Kidney (tissue), 13 donors: ENCODE measurements at regions not wholly inside any gene's neighbourhood (a gene's known extent, or its start where the extent isn't known, plus 50 kb on each side); places are given as distances from the start of the nearest gene placed in this dataset.
A peak's percentile ranks its signal among the peaks of the same experiment; 100 is the strongest.
"Not testable (repeated sequence)": the region's sequence is repeated elsewhere in the genome, so short reads cannot be mapped to it uniquely, and the experiment has no call there.

Experiments used
- DNase-seq, 5 donors: peaks; one replicate each; pipeline ENCODE4 v3.0.0-alpha.2; 2013 to 2020
- FAIRE-seq: peaks from 2 replicates; lab custom pipeline; 2012; peaks lifted over from hg19 to GRCh38; lab: Jason Lieb, UNC
- H3K27ac ChIP-seq, 2 donors: one replicate each; pipeline ENCODE4 v1.7.0; 2013; ENCODE audit warnings: low read depth in 2 of 2, low read length in 2 of 2, inconsistent platforms in 1 of 2
- H3K27me3 ChIP-seq: one replicate; pipeline ENCODE4 v1.7.1; 2013; ENCODE audit warnings: low read length, inconsistent platforms; ENCODE audit not compliant: control insufficient read depth, insufficient read depth
- H3K36me3 ChIP-seq, 3 donors: one replicate each; pipeline versions ENCODE4 v1.7.0 to v1.7.1; 2013; ENCODE audit warnings: low read length in 3 of 3, control low read depth in 1 of 3, inconsistent platforms in 1 of 3; ENCODE audit not compliant: insufficient read depth in 3 of 3, control insufficient read depth in 2 of 3
- H3K4me1 ChIP-seq, 3 donors: one replicate each; pipeline versions ENCODE4 v1.7.0 to v1.7.1; 2013; ENCODE audit warnings: low read length in 3 of 3, inconsistent platforms in 1 of 3, low read depth in 1 of 3; ENCODE audit not compliant: control insufficient read depth in 2 of 3, insufficient read depth in 2 of 3
- H3K4me3 ChIP-seq, 3 donors: one replicate each; pipeline versions ENCODE4 v1.7.0 to v1.8.1; 2013; ENCODE audit warnings: low read length in 3 of 3, control low read depth in 1 of 3, inconsistent platforms in 1 of 3
- H3K9ac ChIP-seq, 3 donors: one replicate each; pipeline versions ENCODE4 v1.7.0 to v1.7.1; 2013; ENCODE audit warnings: low read length in 3 of 3, control low read depth in 1 of 3, inconsistent platforms in 1 of 3
- H3K9me3 ChIP-seq, 3 donors: one replicate each; pipeline versions ENCODE4 v1.7.0 to v1.7.1; 2013; ENCODE audit warnings: low read length in 3 of 3, control low read depth in 1 of 3, inconsistent platforms in 1 of 3; ENCODE audit not compliant: control insufficient read depth in 2 of 3, insufficient read depth in 1 of 3
- intact Hi-C: fragments of 100-400 bp; cut with DNase I; formaldehyde crosslinking; loops from one replicate; pipeline ENCODE4 v1.11.1; 2022
- TF ChIP-seq, protein P1 (sequence below): IDR thresholded peaks from 3 replicates; pipeline ENCODE4 v1.5.1; 2012; ENCODE audit warnings: mild to moderate bottlenecking, moderate library complexity, borderline replicate concordance; ENCODE audit not compliant: insufficient read depth; ENCODE audit errors: extremely low read depth
- donor health status: control.
- donor health status: control.
- donor health status: control.
- donor health status: control.
- donor health status: control.
- donor health status: DM: yes; HTN: yes; CAD: no.
- donor health status: Normal renal cell carcinoma (clear cell type).

DNA sequence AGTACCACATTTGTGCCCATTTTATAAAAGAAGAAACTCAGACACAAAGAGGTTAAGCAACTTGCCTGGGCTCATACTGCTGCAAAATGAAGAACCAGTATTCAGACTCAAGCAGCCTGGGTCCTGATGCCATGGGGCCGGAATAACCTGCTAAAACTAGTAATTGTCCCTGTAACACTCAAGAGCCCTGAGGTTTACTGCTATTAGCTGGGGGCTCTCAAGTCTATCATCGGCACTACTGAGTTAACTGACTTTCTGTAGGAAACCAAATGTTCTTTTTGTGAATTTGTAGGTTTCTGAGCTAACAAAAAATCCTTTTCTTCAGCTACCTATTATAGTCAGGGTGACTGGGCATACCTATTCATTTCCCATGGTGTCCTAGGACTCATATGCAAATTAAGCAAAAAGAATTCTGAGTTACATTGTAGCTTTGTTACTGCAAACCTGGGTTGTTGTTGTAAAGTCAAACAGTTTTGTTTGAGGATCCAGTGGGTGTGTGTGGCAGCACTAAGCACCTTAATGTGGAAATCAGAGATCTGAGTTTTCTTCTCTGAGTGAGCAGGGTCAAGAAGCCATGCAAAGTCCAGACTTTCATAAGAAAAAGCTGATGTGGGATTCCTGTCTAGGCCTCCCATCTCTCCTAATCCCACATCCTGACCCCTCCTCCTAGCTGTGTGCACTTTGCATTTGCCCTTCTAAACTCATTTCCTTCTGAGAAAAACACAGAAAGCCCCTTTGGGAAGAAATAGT is 72.4 kb upstream of the TNP1 start:
- intact Hi-C loops = no loop called here
- FAIRE-seq (no peak), DNase-seq (peak in 1 of 5 donors; percentile 35)
- H3K9ac ChIP-seq = no peak overlapping the region
- H3K4me3 ChIP-seq = no peak overlapping the region
- no peaks in the 10 kb centered on the region for H3K4me1 ChIP-seq
- H3K36me3 ChIP-seq = no peaks in the 10 kb centered on the region
- H3K27me3 ChIP-seq = no peaks in the 10 kb centered on the region
- TF ChIP-seq, protein P1, sequence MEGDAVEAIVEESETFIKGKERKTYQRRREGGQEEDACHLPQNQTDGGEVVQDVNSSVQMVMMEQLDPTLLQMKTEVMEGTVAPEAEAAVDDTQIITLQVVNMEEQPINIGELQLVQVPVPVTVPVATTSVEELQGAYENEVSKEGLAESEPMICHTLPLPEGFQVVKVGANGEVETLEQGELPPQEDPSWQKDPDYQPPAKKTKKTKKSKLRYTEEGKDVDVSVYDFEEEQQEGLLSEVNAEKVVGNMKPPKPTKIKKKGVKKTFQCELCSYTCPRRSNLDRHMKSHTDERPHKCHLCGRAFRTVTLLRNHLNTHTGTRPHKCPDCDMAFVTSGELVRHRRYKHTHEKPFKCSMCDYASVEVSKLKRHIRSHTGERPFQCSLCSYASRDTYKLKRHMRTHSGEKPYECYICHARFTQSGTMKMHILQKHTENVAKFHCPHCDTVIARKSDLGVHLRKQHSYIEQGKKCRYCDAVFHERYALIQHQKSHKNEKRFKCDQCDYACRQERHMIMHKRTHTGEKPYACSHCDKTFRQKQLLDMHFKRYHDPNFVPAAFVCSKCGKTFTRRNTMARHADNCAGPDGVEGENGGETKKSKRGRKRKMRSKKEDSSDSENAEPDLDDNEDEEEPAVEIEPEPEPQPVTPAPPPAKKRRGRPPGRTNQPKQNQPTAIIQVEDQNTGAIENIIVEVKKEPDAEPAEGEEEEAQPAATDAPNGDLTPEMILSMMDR = no peak
- H3K27ac ChIP-seq = no peak overlapping the region
- no peaks in the 10 kb centered on the region for H3K9me3 ChIP-seq

DNA sequence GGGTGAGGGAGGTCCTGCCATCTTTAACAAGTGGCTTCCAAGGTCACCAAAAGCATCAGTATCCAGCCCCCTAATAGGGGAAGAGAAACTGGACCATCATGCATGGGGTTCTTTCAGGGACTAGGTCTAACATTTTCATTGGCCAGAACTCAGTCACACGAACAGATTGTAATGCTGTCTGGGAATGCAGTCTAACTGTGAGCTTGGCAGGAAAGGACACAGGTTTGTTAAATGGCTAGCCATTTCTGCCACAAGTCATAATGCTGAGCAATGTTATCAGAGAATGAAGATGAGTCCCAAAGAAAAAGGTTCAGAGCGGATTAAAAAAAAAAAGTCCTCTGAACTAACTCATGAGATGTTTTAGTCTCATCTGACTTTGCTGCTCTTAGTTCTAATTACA is 70.9 kb upstream of the TNP1 start:
- H3K27me3 ChIP-seq = no peaks in the 10 kb centered on the region
- FAIRE-seq = no peak
- TF ChIP-seq, protein P1 = no peak
- intact Hi-C loops = no loop called here
- H3K4me1 ChIP-seq = no peaks in the 10 kb centered on the region
- no peak overlapping the region for H3K27ac ChIP-seq
- no peak overlapping the region for H3K9ac ChIP-seq
- DNase-seq = no peak
- no peaks in the 10 kb centered on the region for H3K36me3 ChIP-seq
- no peaks in the 10 kb centered on the region for H3K9me3 ChIP-seq
- no peak overlapping the region for H3K4me3 ChIP-seq

DNA sequence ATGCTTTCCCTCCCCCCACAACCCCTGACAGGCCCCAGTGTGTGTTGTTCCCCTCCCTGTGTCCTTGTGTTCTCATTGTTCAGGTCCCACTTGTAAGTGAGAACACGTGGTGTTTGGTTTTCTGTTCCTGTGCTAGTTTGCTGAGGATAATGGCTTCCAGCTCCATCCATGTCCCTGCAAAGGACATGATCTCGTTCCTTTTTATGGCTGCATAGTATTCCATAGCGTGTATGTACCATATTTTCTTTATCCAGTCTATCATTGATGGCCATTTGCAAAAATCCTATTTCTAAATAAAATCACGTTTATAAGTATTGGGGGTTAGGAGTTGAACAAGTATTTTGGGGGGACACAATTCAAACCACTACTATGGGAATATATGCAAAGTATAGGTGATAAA is 69.5 kb upstream of the TNP1 start:
- H3K27ac ChIP-seq, FAIRE-seq, H3K36me3 ChIP-seq, H3K4me1 ChIP-seq, intact Hi-C loops, H3K9me3 ChIP-seq, H3K4me3 ChIP-seq, DNase-seq, H3K27me3 ChIP-seq, H3K9ac ChIP-seq: not testable (repeated sequence)

DNA sequence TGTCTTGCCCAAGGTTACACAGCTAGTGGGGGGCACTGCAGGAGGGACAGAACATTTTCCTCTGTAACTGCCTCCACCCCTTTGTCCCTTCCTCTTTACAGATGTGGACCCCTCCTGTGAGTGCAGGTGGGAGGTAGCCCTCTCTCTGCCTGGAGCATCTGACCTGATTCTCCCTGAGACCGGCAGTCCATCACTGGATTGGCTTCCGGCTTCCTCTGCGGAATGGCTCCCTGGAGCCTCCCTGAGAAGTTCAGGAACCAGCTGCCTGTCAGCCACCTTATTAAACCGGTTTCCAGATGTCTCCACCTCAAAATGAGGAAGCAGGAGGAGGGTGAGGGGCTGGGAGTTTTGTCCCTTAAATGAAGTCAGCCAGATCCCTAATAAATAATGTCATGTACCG is 67.3 kb upstream of the TNP1 start:
- Histone ChIP-seq H3K9me3 (no peaks in the 10 kb centered on the region), H3K36me3 (no peaks in the 10 kb centered on the region), H3K9ac (no peak overlapping the region), H3K4me3 (no peak overlapping the region), H3K4me1 (no peaks in the 10 kb centered on the region), H3K27me3 (no peaks in the 10 kb centered on the region), H3K27ac (no peak overlapping the region)
- TF ChIP-seq, protein P1 = no peak
- intact Hi-C loops = no loop called here
- DNase-seq (peak in 2 of 5 donors; percentile 18 to 44), FAIRE-seq (no peak)
